ENCODE measurements at regions not wholly inside any gene's neighbourhood (a gene's known extent, or its start where the extent isn't known, plus 50 kb on each side); places are given as distances from the start of the nearest gene placed in this dataset.

DNA sequence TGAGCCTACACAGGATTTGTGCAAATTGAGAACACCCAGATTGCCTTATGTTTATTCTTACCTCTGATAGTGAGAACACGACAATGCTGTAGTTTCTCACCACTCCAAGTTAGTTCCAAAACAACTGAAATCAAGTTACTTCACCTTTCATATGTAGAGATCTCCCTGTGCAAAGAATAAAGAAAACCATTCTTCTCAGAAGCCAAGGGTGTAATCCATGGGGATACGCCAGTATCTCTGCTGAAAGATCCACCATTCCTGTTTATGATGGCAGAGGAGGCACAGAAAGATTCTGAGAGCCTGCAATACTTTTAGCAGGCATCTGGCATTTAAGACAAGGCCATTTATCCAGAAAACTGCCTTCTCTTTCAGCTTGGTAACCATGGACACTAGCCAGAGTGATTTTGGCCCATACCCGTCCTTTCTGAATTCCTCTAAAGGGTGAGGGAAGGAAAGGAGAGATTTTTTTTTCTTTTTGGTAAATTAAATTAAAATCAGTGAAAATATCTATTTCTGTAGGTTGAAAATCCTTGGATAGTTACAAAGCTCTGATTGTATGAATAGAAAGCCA, 355.4 kb upstream of the FAR2 start:
- no peak overlapping the region for H3K4me3 ChIP-seq (ENCODE audit: low read depth, low read length)
- TF ChIP-seq, protein P1, sequence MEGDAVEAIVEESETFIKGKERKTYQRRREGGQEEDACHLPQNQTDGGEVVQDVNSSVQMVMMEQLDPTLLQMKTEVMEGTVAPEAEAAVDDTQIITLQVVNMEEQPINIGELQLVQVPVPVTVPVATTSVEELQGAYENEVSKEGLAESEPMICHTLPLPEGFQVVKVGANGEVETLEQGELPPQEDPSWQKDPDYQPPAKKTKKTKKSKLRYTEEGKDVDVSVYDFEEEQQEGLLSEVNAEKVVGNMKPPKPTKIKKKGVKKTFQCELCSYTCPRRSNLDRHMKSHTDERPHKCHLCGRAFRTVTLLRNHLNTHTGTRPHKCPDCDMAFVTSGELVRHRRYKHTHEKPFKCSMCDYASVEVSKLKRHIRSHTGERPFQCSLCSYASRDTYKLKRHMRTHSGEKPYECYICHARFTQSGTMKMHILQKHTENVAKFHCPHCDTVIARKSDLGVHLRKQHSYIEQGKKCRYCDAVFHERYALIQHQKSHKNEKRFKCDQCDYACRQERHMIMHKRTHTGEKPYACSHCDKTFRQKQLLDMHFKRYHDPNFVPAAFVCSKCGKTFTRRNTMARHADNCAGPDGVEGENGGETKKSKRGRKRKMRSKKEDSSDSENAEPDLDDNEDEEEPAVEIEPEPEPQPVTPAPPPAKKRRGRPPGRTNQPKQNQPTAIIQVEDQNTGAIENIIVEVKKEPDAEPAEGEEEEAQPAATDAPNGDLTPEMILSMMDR (IDR thresholded peaks at IDR 0.05; ENCODE audit: insufficient read depth, low read length) = no peak
- peak; percentile 34 for DNase-seq (ENCODE audit: low read depth)

DNA sequence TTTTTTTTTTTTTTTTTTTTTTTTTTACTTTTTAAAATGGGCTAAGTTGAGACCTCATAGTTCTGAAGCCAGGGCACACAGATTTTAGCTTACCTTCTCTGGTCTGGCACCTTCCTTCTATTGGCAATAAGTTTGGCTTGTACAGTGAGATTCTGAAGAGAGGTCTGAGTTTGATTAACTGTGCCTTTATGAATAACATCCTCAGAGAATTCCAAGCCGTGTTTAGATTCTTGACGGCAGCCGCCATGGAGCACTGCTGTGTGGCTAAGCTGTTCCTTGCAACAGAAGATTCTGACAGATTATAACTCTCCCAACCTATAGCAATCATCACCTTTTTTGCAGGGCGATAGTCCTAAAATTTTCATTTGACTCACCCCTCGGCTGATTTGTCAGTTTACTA, 354.9 kb upstream of the FAR2 start:
- no peak overlapping the region for H3K4me3 ChIP-seq (ENCODE audit: low read depth, low read length)
- DNase-seq (ENCODE audit: low read depth) = peak; percentile 6
- TF ChIP-seq, protein P1 (IDR thresholded peaks at IDR 0.05; ENCODE audit: insufficient read depth, low read length) = no peak

DNA sequence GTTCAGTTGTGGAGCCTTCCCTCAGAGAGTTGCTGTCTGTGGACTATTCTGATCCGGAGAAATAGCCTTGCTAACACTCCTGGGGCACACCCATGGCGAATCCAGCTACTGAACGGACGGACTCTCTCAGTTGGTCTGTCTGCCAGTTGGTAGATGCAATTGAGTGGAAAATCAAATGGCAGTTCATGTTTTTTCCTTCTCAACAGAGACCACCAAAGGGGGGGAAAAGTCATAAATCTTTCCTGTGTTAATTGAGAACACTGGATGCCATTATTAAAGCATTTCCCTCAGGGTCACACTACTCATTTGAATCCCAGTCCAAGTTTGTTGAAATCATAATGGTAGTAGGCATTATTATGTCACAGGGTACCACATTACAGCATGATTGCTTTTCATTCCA, 354.3 kb upstream of the FAR2 start:
- H3K4me3 ChIP-seq (ENCODE audit: low read depth, low read length) = no peak overlapping the region
- DNase-seq (ENCODE audit: low read depth) = no peak
- TF ChIP-seq, protein P1 (IDR thresholded peaks at IDR 0.05; ENCODE audit: insufficient read depth, low read length) = no peak

DNA sequence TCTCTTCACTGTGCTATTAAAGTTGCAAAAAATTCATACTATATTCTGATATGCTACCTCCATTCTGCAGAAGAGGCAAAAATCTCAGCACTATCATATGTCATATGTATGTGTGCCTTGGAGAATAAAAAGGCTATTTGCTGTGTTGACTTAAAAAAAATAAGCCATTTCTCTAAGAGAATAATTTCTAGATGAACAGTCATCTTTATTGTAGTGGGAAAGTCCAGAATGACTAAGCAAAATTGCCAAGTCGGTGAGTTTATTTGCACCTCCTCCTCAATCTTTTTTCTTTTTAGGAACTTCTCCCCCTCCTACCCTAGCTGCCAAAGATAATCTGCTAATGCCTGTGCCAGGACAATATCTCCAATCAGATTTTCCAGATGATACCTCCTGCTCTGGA, 353.8 kb upstream of the FAR2 start:
- H3K4me3 ChIP-seq (ENCODE audit: low read depth, low read length) = no peak overlapping the region
- TF ChIP-seq, protein P1 (IDR thresholded peaks at IDR 0.05; ENCODE audit: insufficient read depth, low read length) = no peak
- peak; percentile 47 for DNase-seq (ENCODE audit: low read depth)

DNA sequence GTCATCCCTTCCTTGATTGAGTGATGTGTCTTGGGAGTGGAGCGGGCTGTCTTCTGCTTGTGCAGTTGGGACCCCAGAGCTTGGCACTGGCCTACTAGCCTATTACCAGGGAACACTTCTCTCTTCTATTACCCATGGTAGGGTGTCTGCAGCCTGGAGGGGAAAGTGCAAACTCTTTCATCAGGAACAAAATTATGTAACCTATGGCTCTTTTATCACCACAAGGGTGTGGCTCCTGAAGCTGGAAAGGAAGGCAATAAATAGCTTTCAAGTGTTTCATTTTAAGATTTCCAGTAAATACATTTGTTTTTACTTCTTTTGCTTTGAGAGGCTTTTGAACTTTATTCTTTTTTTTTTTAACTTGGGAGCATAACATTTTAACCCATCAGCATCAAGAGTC, 349.7 kb upstream of the FAR2 start:
- TF ChIP-seq, protein P1 (IDR thresholded peaks at IDR 0.05; ENCODE audit: insufficient read depth, low read length) = no peak
- DNase-seq (ENCODE audit: low read depth) = peak; percentile 29

DNA sequence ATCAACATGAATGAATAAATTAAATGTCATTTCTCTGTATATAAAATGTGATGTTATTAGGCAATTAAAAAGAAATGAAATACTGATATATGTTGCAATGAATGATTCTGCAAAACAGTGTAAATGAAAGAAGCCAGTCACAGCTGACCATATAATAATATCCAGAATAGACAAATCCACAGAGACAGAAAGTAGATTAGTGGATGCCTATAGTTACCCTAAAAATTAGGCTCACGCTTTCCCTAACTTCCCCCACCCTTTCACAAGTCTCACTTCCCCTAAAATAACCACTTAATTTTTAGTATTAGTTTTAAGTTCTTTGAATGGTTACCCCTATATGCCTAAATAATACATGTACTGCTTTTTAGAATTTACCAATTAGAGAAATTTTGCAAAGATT, 348.9 kb upstream of the FAR2 start:
- no peak for DNase-seq (ENCODE audit: low read depth)
- no peak overlapping the region for H3K4me3 ChIP-seq (ENCODE audit: low read depth, low read length)
- TF ChIP-seq, protein P1 (IDR thresholded peaks at IDR 0.05; ENCODE audit: insufficient read depth, low read length) = no peak

More for the DNA sequence above, 349.7 kb upstream of the FAR2 start:
- H3K4me3 ChIP-seq (ENCODE audit: low read depth, low read length) = no peak overlapping the region
